ENCODE measurements at regions not wholly inside any gene's neighbourhood (a gene's known extent, or its start where the extent isn't known, plus 50 kb on each side); places are given as distances from the start of the nearest gene placed in this dataset.

- TF ChIP-seq, protein P1, sequence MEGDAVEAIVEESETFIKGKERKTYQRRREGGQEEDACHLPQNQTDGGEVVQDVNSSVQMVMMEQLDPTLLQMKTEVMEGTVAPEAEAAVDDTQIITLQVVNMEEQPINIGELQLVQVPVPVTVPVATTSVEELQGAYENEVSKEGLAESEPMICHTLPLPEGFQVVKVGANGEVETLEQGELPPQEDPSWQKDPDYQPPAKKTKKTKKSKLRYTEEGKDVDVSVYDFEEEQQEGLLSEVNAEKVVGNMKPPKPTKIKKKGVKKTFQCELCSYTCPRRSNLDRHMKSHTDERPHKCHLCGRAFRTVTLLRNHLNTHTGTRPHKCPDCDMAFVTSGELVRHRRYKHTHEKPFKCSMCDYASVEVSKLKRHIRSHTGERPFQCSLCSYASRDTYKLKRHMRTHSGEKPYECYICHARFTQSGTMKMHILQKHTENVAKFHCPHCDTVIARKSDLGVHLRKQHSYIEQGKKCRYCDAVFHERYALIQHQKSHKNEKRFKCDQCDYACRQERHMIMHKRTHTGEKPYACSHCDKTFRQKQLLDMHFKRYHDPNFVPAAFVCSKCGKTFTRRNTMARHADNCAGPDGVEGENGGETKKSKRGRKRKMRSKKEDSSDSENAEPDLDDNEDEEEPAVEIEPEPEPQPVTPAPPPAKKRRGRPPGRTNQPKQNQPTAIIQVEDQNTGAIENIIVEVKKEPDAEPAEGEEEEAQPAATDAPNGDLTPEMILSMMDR (IDR thresholded peaks at IDR 0.05; ENCODE audit: low read depth, low read length), result no peak
- H3K4me3 ChIP-seq, result no peak overlapping the region
- DNase-seq (ENCODE audit: low read depth in 1 of 2, low spot score in 1 of 2), result no peak
- no peaks in the 10 kb centered on the region for H3K36me3 ChIP-seq
- H3K4me1 ChIP-seq (ENCODE audit: low read depth), result no peaks in the 10 kb centered on the region
- no peaks in the 10 kb centered on the region for H3K9me3 ChIP-seq (ENCODE audit: low read depth)
- H3K27me3 ChIP-seq, result no peaks in the 10 kb centered on the region
- H3K27ac ChIP-seq, result no peak overlapping the region
These were observed 182.9 kb upstream of the CST7 start for GRCh38 chr20:24766143-24766527.

- no peaks in the 10 kb centered on the region for H3K9me3 ChIP-seq (ENCODE audit: low read depth)
- TF ChIP-seq, protein P1 (IDR thresholded peaks at IDR 0.05; ENCODE audit: low read depth, low read length), result no peak
- no peak overlapping the region for H3K4me3 ChIP-seq
- no peaks in the 10 kb centered on the region for H3K27me3 ChIP-seq
- no peaks in the 10 kb centered on the region for H3K4me1 ChIP-seq (ENCODE audit: low read depth)
- H3K27ac ChIP-seq, result no peak overlapping the region
- no peaks in the 10 kb centered on the region for H3K36me3 ChIP-seq
- no peak for DNase-seq (ENCODE audit: low read depth in 1 of 2, low spot score in 1 of 2)
These were observed 182.0 kb upstream of the CST7 start for GRCh38 chr20:24766826-24767622.

DNA sequence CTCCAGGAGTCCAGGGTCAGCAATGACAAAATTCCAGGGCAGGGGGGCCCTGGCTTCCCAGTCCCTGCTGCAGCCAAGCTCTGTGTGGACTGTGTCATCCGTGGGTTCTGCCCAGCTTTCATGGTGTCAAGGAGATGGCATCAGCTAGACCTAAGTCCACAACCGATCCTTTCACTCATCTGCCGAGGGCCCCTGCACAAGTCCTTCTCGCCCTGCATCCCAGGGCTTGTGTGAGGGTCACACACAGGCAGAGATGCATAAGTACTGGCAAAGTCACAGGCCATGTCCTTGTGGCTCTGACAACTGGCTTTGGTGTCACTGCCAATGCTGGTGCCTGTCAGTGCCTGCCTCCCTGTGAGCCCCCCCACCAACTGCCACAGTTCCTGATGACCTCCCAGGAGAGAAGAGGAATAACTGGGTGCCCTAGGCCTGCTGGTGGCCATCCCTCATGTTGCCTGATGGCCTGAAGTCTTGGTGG lies 181.4 kb upstream of the CST7 start:
- Histone ChIP-seq H3K4me1 (ENCODE audit: low read depth) (no peaks in the 10 kb centered on the region), H3K36me3 (no peaks in the 10 kb centered on the region), H3K27me3 (no peaks in the 10 kb centered on the region), H3K27ac (no peak overlapping the region), H3K4me3 (no peak overlapping the region), H3K9me3 (ENCODE audit: low read depth) (no peaks in the 10 kb centered on the region)
- TF ChIP-seq, protein P1 (IDR thresholded peaks at IDR 0.05; ENCODE audit: low read depth, low read length), result no peak
- DNase-seq (ENCODE audit: low read depth in 1 of 2, low spot score in 1 of 2), result no peak

- no peaks in the 10 kb centered on the region for H3K27me3 ChIP-seq
- no peak overlapping the region for H3K4me3 ChIP-seq
- H3K36me3 ChIP-seq, result no peaks in the 10 kb centered on the region
- H3K9me3 ChIP-seq (ENCODE audit: low read depth), result no peaks in the 10 kb centered on the region
- no peaks in the 10 kb centered on the region for H3K4me1 ChIP-seq (ENCODE audit: low read depth)
- no peak overlapping the region for H3K27ac ChIP-seq
- TF ChIP-seq, protein P1 (IDR thresholded peaks at IDR 0.05; ENCODE audit: low read depth, low read length), result no peak
- DNase-seq (ENCODE audit: low read depth in 1 of 2, low spot score in 1 of 2), result peak; percentile 18 to 59
These were observed 180.8 kb upstream of the CST7 start for GRCh38 chr20:24768201-24768636.

GRCh38 chr20:24768713-24769601 lies 180.1 kb upstream of the CST7 start:
- TF ChIP-seq, protein P1 (IDR thresholded peaks at IDR 0.05; ENCODE audit: low read depth, low read length), result no peak
- H3K4me1 ChIP-seq (ENCODE audit: low read depth), result no peaks in the 10 kb centered on the region
- H3K4me3 ChIP-seq, result no peak overlapping the region
- no peaks in the 10 kb centered on the region for H3K36me3 ChIP-seq
- H3K27me3 ChIP-seq, result peaks cover 3% of the 10 kb centered on the region
- no peaks in the 10 kb centered on the region for H3K9me3 ChIP-seq (ENCODE audit: low read depth)
- no peak for DNase-seq (ENCODE audit: low read depth in 1 of 2, low spot score in 1 of 2)
- no peak overlapping the region for H3K27ac ChIP-seq
